ENCODE measurements at regions not wholly inside any gene's neighbourhood (a gene's known extent, or its start where the extent isn't known, plus 50 kb on each side); places are given as distances from the start of the nearest gene placed in this dataset.

DNA sequence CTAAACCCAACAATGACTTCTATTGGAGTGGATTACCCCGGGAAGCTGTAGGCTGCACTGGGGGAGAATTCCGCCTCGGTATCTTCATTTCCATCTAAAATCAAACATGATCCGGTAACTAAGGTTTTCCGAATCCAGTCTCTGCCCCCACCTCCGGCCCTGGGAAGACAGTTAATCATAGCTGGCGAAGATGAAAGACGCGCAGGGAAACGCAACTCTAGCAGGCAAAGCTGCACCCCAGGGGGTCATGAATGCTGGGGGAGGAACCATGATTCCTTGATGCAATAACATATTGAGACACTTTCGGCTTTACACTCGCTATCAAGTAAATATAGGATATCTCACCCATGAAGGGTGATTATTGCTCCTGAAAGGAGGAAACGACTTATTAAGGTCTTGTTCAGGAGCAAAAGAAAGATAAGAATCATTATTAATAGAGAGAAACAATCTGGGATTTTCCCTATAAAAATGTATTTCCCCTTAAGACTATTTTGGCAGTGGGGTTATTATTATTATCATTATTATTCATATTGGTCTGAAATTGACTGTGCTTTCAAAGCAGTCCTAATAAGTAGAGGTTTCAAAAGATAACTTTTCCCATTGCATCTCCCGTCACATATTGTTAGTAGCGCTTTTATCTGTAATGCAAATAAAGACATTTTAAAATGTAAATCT is 614.9 kb downstream of the VRK1 start:
- TF ChIP-seq POLR2AphosphoS5 (IDR thresholded peaks at IDR 0.05; ENCODE audit: low read depth): no peak
- TF ChIP-seq SPI1 (IDR thresholded peaks at IDR 0.05; ENCODE audit: borderline replicate concordance, low read depth): no peak
- TF ChIP-seq GABPA (IDR thresholded peaks at IDR 0.05; ENCODE audit: low read depth): no peak
- TF ChIP-seq, protein P1, sequence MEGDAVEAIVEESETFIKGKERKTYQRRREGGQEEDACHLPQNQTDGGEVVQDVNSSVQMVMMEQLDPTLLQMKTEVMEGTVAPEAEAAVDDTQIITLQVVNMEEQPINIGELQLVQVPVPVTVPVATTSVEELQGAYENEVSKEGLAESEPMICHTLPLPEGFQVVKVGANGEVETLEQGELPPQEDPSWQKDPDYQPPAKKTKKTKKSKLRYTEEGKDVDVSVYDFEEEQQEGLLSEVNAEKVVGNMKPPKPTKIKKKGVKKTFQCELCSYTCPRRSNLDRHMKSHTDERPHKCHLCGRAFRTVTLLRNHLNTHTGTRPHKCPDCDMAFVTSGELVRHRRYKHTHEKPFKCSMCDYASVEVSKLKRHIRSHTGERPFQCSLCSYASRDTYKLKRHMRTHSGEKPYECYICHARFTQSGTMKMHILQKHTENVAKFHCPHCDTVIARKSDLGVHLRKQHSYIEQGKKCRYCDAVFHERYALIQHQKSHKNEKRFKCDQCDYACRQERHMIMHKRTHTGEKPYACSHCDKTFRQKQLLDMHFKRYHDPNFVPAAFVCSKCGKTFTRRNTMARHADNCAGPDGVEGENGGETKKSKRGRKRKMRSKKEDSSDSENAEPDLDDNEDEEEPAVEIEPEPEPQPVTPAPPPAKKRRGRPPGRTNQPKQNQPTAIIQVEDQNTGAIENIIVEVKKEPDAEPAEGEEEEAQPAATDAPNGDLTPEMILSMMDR (IDR thresholded peaks at IDR 0.05; ENCODE audit: insufficient read depth, low read length): no peak
- TF ChIP-seq, protein P2, sequence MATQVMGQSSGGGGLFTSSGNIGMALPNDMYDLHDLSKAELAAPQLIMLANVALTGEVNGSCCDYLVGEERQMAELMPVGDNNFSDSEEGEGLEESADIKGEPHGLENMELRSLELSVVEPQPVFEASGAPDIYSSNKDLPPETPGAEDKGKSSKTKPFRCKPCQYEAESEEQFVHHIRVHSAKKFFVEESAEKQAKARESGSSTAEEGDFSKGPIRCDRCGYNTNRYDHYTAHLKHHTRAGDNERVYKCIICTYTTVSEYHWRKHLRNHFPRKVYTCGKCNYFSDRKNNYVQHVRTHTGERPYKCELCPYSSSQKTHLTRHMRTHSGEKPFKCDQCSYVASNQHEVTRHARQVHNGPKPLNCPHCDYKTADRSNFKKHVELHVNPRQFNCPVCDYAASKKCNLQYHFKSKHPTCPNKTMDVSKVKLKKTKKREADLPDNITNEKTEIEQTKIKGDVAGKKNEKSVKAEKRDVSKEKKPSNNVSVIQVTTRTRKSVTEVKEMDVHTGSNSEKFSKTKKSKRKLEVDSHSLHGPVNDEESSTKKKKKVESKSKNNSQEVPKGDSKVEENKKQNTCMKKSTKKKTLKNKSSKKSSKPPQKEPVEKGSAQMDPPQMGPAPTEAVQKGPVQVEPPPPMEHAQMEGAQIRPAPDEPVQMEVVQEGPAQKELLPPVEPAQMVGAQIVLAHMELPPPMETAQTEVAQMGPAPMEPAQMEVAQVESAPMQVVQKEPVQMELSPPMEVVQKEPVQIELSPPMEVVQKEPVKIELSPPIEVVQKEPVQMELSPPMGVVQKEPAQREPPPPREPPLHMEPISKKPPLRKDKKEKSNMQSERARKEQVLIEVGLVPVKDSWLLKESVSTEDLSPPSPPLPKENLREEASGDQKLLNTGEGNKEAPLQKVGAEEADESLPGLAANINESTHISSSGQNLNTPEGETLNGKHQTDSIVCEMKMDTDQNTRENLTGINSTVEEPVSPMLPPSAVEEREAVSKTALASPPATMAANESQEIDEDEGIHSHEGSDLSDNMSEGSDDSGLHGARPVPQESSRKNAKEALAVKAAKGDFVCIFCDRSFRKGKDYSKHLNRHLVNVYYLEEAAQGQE (IDR thresholded peaks at IDR 0.05; ENCODE audit: insufficient replicate concordance, low read depth): no peak
- H3K27me3 ChIP-seq (ENCODE audit: insufficient read depth, poor library complexity, severe bottlenecking): peaks cover 25% of the 10 kb centered on the region
- H3K27ac ChIP-seq (replicated peaks): no peak overlapping the region
- no peak overlapping the region for H3K4me3 ChIP-seq (replicated peaks; ENCODE audit: insufficient read depth, low read length)
- no peak for DNase-seq (ENCODE audit: low read depth in 1 of 2, low spot score in 1 of 2)

DNA sequence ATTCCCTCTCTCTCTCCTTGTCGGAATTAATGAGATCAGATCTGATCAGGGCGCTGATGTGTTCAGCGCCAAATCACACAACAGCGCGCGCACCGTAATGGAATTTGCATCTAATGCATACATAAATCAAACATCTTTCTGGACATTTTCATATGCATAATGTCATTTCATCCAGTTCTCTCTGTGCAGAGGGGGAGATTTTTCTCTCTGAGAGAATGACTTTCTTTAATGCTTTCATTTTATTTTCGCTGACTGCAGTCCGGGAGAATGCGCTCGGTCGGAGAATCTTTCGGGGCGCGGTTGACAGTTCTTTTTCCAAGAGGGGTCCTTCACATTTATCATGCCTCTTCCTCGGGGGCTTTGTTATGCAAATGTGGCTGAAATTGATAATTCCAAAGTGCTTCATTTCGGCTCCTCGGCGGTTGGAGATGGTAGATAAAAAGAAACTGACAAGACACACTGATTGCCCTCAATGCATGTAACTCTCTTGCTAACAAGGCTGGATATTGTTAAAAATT is 615.9 kb downstream of the VRK1 start:
- no peak overlapping the region for H3K27ac ChIP-seq (replicated peaks)
- H3K27me3 ChIP-seq (ENCODE audit: insufficient read depth, poor library complexity, severe bottlenecking): peaks cover 25% of the 10 kb centered on the region
- TF ChIP-seq, protein P1 (IDR thresholded peaks at IDR 0.05; ENCODE audit: insufficient read depth, low read length): no peak
- no peak for TF ChIP-seq GABPA (IDR thresholded peaks at IDR 0.05; ENCODE audit: low read depth)
- TF ChIP-seq, protein P2 (IDR thresholded peaks at IDR 0.05; ENCODE audit: insufficient replicate concordance, low read depth): no peak
- no peak for TF ChIP-seq POLR2AphosphoS5 (IDR thresholded peaks at IDR 0.05; ENCODE audit: low read depth)
- no peak for TF ChIP-seq SPI1 (IDR thresholded peaks at IDR 0.05; ENCODE audit: borderline replicate concordance, low read depth)
- DNase-seq (ENCODE audit: low read depth in 1 of 2, low spot score in 1 of 2): no peak
- no peak overlapping the region for H3K4me3 ChIP-seq (replicated peaks; ENCODE audit: insufficient read depth, low read length)

DNA sequence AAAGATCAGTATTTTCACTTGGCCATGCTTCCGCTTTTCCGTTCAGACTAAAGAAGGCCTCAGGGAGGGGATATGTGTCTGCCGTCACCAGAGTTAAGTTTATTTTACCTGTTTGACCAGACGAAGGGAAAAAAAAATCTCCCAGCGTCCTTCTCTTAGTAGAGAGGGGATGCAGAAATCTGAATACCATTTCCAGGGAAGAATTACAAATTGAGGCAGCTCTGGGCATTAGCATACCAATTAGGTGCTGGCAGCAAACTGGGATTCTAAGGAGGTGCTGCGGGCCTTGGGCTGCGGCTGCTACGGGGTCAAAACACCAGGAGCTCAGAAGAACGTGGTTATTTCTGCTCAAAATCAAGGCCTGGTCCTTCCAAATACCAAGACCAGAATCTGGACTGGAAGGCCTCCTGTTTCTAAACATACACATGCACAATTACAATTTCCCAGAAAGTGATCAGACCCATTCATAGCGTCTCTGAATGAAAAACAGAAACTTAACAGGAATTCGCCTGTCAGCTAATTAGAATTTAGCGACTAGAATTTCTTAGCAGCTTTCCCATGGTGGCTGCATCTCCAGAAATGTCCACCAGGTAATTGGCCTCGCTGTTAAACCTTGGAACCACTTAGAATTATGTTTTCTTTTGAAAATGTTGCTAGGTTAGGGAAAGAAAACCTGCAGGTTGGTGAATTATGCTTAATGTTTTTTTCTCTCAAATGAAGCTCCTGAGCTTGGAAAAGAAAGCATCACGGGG is 617.0 kb downstream of the VRK1 start:
- H3K4me3 ChIP-seq (replicated peaks; ENCODE audit: insufficient read depth, low read length): no peak overlapping the region
- H3K27ac ChIP-seq (replicated peaks): no peak overlapping the region
- peaks cover 25% of the 10 kb centered on the region for H3K27me3 ChIP-seq (ENCODE audit: insufficient read depth, poor library complexity, severe bottlenecking)
- TF ChIP-seq, protein P2 (IDR thresholded peaks at IDR 0.05; ENCODE audit: insufficient replicate concordance, low read depth): no peak
- TF ChIP-seq POLR2AphosphoS5 (IDR thresholded peaks at IDR 0.05; ENCODE audit: low read depth): no peak
- no peak for TF ChIP-seq SPI1 (IDR thresholded peaks at IDR 0.05; ENCODE audit: borderline replicate concordance, low read depth)
- TF ChIP-seq, protein P1 (IDR thresholded peaks at IDR 0.05; ENCODE audit: insufficient read depth, low read length): no peak
- TF ChIP-seq GABPA (IDR thresholded peaks at IDR 0.05; ENCODE audit: low read depth): no peak
- no peak for DNase-seq (ENCODE audit: low read depth in 1 of 2, low spot score in 1 of 2)
